NCI-H2171 treated with DMSO at 0.1 percent for 48 hours (cell line): ENCODE measurements at regions not wholly inside any gene's neighbourhood (a gene's known extent, or its start where the extent isn't known, plus 50 kb on each side); places are given as distances from the start of the nearest gene placed in this dataset.
"Not testable (repeated sequence)": the region's sequence is repeated elsewhere in the genome, so short reads cannot be mapped to it uniquely, and the experiment has no call there.

Source experiments
- DNase-seq: peaks from one replicate; lab custom pipeline; 2025; lab: John Stamatoyannopoulos, UW

DNA sequence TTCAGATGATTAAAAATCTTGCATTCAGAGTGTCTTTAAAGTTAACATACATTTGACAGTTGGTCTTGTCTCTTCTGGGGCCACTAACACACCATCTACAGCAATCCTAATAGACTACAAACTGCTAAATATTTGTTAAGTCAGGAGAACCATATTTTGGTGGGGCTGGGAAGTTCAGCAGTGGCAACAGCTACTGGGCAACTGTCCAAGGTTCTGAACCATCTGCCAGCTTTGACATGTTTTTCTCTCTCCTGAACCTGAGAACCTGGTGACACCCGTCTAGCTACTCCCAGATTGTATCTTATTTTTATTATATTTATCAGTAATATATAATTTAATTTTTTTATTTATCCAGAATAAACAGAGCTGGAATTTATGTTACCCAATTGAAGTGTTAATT is 199.0 kb upstream of the DPYD start:
- peak; percentile 90 for DNase-seq

DNA sequence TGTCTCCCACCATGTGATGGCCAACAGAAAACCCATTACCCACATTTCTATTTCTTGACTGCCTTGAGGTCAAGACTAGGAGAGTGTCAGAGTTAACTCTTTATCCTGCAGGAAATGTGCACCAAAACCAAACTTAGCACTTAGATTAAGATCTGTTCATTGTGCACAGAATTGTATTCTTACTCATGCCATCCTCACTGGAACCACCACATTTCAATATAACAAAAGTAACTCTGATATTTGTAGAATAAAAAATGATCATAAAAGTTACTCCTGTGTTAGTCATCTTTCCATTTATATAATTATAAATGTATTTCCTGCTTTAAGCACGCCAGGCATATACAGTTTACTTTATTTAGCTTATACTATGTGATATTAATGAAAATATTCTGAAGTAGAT is 193.0 kb upstream of the DPYD start:
- no peak for DNase-seq

DNA sequence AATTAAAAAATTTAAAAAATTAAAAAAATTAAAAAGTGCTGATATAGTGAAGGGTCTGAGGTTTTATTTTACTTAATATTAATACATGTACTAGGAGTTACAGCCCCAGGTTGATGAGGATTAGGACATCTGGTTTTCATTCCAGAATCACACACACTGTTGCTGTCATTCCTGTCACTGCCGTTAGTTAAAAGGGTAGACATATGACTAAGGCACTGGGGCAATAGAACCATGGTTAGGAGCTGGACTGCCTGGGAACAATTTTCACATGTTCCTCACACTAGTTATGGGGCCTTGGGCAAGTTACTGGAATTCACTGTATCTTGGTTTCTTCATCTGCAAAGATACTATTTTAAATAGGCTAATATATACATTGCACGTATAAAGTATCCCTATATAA is 191.8 kb upstream of the DPYD start:
- no peak for DNase-seq

DNA sequence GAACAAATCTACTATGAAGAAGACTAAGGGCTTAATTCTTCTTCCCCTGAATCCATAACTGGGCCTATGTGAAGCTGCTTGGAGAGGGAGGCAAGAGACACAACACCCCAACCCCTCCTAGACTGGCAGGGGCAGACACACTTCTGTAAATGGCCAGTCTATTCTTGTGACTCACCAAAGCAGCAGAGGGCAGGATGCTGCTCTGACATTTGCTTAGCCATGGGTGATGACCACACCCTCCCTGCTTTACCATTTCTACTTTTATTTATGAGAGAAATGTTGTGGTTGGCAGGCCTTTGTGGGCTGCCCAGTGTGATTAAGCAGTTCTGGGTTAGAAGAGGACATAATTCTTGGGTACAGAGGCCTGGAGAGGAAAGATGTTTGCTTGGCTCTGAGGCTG is 189.8 kb upstream of the DPYD start:
- no peak for DNase-seq

DNA sequence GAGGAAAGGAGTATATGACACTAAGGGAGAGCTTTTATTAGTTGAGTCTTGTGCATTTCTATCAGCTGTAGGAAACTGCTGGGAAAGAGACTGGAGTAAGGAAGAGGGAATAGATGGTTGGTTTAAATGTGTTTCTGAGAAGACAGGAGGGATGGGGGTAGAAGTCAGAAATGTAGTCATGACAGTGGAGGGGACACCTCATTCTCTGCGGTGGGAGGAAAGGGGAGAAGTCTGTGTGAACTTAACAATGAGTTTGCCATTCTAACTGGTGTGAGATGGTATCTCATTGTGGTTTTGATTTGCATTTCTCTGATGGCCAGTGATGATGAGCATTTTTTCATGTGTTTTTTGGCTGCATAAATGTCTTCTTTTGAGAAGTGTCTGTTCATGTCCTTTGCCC is 187.5 kb upstream of the DPYD start:
- DNase-seq: not testable (repeated sequence)

DNA sequence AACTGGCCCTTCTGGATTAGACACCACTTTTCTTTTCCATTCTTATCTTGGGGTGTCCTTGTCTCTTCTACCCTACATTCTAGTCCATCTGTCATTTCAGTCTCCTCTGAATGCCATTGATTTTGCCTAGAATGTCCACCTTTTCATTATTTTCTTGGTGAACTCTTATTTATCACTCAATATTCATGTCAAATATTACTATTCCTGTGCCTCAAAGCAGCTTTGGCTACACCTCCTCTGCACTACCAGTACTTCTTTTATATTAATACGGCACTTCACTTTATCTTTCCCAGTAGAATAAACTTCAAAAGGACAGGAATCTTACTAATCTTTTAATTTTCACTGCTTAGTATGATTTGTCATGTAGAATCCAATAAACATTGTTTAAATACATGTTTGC is 186.4 kb upstream of the DPYD start:
- no peak for DNase-seq

DNA sequence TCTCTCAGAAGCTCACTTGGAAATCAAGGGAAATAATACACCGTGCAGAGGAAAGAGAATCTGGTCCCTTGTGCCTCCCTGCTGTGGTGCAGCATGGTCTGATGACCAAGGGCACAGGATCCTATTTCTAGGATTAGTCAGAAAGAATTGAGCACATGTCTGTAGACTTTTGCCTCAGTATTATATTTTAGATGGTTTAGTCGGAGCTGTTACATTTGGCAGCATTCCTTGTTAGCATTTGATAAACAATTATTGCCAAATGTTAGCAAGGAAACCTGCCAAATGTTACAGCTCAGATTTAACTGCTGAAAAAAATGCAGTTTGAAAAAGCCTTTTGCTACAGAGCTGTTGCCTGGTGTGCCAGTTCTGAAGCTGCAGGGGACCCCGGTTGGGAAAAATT is 183.5 kb upstream of the DPYD start:
- peak; percentile 73 for DNase-seq

DNA sequence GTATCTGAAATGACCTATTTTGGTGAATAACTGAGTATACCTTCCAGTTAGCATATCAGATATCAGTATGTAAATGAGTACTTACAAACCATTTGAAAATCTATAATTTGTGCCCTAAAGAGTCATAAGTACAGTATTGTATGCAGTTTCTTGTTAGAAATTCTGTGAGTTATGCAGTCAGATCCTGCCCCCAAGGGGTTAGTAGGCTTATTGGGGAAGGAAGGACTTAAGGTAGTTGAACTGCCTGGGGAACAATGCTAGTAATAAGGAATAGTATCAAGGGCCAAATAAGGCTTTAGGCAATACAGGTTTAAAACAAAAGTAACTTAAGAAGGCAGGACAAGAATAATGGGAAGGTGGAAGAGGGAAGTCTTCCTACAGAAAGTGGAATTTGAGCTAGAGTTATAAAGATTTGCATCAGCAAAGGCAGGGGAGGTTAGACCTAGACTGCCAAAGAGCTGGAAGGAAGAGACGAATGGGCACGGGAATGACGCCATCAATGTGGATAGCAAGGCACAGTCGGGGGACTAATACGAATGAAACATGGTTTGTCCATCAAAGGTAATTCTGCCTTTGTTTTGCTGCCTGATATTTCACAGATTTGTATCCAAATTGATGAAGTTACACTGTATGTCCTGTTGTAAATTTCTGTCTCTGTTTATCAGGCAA is 182.9 kb upstream of the DPYD start:
- DNase-seq: peak; percentile 61

DNA sequence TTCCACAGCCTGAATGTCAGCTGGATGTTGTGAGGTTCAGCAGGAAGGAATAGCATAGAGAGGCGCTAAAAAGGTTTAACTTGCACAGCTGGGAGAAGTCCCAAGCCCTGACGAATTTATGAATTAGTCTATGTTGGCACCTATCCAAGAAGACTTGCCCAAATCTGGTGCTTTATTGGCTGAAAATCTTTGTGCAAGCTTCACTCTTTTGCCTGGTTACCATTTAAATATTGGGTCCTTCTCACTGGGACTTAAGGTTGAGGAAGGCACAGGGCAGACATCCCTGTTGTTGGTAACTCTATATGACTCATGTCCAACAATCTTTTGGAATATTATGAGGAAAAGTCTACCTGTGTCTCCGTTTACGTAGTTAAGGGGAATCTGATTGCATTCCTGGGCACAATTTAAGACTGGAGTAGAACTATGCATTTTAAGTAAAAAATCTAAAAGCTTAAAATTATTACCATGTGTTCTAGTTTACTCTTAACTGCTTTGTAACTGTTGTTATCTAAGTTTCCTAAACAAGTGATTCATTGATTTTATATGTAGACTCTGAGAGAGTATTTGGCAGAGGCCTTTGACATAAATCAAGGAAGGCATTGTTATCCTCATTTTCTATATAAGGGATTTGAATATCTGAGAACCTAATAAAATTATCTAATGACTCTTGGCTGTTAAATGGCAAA is 181.7 kb upstream of the DPYD start:
- peak; percentile 17 for DNase-seq

DNA sequence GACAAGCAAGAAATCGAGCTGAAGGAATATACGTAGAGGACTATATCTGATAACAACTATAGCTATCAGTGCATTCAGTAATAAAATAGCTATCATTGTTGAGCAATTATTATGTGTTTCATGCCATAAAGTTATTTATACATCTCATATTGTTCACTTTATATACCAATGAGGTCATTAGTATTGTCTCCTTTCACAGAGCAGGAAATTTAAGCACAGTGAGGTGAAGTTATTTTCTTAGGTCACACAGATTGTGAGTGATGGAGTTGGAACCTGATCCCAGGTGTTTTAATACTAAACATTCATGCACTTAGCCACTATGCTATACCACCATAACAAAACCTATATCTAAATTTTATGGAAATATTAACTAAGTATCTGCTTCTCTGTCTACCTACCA is 180.5 kb upstream of the DPYD start:
- DNase-seq: no peak

DNA sequence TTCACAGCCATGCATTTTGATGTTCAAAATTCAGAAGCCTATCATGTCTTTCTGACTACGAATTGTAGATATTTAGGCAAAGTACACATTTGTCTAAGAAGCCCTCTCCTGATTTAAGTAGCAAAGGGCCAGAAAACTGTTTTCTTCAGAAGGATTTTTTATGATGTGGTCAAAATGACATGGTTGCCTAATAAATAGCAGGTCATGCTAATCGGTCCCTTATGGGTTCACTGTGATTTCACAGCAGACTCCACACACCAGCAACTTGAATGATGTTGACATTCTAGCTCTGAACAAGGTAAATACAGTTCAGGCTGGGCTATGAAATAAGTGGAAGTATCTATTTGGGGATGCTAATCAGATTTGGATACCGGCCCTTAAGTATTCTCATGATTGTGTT is 178.7 kb upstream of the DPYD start:
- no peak for DNase-seq

DNA sequence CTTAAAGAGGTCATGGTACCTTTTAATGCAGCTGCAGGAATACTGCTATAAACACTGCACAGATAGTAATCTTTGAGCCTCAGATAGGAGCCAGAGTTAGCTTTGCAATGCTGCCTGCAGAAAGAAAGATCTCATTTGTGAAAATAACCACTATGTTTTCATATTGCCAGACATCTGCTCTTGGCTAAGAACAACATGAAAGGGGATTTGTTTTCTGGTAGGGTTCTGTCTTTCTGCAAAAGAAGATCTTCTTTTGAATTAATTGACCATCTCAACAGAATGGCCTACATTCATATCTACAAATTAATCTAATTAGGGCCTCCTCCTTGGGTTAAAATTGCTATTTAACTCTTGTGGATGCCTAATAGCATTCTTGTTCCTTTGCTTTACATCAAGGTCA is 177.6 kb upstream of the DPYD start:
- DNase-seq: no peak

DNA sequence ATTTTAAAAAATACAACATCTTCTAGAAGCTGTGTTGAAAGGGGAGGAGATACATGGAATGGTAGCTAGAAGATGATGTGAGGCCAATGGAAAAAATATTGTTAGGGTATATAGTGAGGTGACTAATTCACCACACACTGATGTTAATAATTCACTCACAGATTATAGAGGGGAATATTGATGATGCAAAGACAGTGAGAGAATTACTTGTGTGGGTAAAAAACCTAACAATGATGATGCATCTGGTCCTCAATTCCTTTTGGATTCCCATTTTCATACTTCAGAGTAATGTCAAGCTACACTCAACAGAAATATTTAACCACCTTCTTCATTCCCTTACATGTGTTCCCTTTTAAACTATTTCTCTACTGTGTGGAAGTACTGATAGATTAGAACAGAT is 169.5 kb upstream of the DPYD start:
- no peak for DNase-seq

DNA sequence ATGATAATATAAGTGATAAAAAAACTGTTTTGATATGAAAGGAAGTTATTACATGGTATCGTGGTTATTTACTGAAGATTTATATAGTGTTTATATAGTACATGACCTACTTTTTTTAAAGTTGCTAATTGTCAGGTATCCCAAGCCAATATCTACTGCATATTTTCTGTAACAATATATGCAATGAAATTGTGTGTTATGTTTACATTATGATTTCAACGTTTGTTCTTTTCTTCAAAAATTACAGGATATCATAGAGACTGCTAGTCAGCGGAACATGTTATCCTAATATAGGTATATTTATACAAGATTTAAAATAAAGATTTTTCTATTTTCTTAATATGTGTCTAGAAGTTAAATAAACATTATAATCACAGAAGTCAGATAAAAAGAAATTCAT is 167.5 kb upstream of the DPYD start:
- DNase-seq: no peak

DNA sequence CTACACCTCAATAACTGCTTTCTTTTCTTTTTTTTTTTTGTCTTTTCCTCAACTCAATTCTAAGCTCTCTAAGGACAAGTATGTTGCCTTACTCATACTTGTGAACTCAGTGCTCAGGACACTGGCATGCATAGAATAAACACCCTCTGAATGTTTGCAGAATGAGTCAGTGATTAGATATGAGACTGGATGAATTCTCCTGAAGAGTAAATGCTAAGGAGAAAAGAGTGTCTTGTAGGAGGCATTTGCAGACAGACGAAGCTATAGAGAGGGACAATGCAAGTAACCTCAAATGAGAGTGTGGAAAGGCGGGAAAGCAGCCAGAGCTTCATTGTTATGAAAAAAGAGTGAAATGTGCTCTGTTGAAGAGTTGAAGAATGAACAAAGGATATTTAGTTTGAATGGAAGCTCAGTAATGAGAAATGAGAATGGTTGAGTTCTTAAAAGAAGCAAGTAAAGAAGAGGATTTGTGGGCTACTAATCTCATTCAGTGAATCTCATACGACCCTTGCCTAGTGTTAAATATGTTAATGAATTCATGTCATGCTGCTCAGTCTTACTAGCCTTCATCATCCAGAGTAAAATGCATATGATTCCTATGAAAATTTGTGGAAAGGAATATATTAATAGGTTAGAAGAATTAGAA is 166.1 kb upstream of the DPYD start:
- DNase-seq: no peak

DNA sequence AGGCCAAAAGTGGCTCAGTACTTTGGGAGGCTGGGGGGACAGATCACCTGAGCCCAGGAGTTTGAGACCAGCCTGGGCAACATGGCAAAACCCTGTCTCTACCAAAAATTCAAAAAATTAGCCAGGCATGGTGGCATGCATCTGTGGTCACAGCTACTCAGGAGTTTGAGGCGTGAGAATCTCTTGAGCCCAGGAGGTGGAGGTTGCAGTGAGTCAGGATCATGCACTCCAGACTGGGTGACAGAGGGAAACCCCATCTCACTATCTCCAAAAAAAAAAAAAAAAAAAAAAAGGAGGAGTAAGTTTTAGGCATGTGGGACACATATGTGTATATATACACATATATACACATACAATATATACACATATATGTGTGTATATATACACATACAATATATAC is 165.3 kb upstream of the DPYD start:
- no peak for DNase-seq

DNA sequence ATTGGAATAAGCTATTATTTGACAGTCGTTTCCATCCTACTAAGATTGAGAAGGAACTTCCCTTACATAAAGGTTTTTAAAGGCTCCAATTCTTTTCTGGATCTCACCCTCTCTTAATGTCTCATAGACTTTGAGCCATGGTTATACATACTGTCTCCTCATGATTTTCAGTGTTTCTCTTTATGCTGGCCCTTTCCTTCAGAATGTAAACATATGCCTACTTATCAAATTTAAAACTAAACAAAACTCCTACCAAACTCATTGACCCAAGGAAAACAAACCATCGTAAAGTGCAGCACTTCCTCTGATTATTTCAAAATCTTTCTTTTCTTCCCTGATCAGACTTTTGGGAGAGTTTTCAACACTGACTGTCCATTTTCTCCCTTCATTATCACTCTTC is 163.4 kb upstream of the DPYD start:
- no peak for DNase-seq

DNA sequence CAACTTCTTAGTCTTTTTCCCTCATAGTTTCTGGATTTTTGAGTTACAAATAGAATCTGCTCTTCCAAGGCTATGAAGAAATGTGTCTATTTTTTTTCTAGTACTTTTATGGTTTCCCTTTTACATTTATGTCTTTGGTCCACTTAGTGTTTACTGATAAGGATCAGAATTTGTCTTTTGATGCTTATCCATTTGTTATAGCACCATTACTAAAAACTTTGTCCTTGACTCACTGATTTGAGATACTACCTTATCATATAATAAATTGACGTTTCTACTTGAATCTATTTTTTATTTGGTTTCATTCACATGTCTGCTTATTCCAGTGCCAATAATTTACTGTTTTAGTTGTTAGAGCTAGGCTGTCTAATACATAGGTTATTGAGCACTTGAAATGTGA is 161.1 kb upstream of the DPYD start:
- no peak for DNase-seq

DNA sequence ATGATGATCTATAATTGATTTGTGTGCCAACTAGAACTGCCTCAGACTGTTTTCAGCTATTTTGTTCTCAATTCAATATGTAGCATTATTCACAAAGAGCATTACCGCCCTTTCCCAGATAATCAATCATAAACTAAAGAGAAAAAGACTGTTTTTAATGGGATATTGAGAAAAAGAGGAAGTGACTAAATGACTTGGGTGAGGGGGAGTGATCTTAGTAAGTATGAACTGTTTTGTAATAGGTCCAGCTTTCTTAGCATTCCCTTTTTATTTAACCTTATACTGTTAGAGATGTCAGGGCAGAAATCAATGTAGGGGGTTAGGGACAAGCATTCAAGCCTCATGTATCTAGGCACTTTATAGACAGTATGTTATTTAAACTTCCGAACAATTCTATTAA is 157.8 kb upstream of the DPYD start:
- DNase-seq: no peak

DNA sequence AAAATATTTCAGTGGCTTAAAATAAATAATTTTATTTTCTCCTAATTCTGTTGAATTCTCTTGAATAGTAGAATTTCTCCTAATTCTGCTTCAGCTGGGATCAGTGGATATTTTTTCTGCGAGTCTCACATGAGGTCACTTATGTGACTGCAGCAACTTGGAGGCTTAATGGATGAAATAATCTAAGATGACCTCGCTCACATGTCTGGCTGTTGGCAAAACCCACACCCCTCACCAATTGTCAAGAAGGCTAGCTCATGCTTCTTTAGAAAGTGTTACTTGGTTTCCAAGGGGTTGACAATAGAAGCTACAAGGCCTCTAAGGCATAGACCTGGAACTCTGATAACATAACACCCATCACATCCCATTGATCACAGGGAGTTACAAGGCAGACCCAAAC is 156.9 kb upstream of the DPYD start:
- DNase-seq: no peak

DNA sequence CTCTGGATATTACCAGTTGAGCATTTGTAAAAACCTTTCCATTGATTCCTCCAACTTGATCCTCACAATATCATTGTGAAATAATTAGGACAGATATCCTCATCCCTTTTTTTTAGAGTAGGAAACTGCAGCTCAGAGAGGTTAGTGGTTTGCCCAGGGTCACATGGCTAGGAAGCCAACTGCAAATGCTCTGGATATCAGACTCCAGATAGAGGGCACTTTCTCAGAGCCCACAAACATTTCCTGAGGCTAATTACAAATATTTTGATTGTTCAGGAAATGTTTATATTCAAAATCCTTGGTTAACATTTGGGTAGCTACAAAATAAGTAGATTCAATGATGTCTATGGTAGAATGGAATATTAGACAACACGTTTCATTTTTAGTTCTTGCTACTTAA is 154.8 kb upstream of the DPYD start:
- no peak for DNase-seq

DNA sequence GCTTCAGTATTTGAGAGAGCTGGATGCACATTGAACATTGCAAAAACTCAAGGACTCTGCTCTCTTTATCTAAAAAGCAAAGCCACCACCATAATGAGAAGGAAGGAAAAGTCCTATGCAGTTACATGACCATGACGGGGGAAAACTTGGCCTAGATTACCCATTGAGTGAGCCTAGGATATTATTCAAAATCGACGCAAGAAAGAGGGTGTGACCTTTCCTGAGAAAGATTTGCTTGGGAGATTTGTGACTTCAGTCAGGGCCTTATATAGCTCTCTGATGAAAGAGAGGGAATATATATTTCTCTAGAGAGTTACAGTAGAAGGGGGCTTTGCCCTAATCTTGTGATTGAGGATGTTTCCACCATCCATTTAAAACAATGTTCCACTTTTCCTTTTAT is 153.0 kb upstream of the DPYD start:
- DNase-seq: no peak

DNA sequence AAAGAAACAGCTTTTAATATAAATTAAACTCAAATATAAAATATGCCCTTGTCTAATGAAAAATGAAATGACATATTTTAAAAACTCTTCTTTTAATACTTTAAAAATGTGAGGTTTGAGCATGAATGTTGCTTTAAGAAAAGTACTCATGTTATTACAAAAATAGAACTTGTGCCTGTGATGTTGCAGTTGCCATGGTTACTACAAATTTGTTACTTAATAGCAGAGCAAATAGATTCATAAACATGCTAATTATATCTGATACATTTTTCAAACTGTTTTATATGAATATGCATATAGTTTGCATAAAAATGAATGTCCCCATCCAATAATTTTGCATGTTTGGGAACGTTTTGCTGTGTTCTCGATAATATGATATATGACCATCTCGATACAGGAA is 152.3 kb upstream of the DPYD start:
- DNase-seq: no peak

DNA sequence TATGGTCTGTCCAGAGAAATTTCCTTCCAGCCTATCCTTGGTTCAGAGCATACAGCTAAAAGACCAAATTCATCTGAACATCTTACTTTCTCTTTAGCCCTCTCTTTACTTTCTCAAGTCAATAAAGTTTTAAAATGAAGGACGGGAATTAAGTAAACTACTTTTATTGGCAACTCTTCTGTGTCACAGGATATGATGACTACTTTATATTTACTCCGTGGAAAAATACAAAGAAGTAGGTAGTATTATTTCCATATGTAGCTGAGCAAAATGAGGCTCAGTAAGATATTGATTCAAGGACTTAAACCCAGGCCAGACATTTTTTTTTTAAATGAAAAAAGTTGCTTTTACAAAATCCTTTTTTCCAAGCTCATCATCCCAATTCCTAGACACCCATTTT is 151.2 kb upstream of the DPYD start:
- no peak for DNase-seq
